ENCODE measurements at regions not wholly inside any gene's neighbourhood (a gene's known extent, or its start where the extent isn't known, plus 50 kb on each side); places are given as distances from the start of the nearest gene placed in this dataset.
"Not testable (repeated sequence)": the region's sequence is repeated elsewhere in the genome, so short reads cannot be mapped to it uniquely, and the experiment has no call there.

DNA sequence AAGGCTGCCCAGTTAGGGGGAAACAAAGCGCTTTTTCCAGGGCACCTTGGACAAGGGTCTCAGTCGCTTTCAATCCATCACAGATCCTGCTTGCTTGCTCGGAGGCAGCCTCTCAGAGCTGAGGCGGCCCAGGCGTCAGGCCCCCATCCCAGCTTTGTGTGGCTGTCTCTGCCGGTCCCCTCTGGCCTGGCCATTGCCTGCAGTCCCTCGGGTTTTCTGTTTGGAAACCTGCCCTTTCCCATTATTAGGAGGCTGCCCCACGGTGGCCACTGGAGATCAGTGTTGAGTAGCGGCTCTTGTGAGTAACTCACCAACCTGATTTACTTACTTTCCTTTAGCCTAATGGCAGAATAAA is 216.1 kb downstream of the GLRX3 start:
- no peak for DNase-seq

DNA sequence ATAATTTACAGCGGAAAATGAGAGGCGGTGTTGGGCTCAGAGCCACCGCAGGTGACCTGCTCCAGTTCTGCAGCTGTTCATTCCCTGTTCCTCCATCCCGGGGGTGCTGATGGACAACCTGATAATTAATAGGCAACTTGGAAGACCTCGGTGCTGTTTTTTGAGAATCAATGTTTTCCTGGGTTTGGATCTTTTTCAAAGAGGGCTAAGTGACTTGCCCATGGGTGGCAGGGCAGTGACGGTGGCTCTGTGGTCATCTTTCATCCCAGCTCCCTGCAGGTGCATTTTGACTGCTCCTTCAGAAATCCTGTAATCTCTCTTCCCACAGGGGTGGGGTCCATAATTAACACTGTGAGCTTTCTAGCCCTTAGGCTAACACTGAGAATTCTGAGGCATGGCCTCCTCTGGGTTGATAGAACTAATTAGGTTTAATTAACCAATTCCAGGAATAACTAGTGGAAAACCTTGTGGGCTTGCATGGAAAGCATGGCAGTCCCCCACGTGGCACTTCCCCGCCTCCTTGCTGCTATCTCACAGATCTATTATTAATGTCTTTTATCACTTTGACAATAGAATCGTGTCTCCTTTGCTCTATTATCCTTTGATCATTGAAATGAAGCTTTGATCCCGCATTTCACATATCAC is 217.9 kb downstream of the GLRX3 start:
- no peak for DNase-seq

DNA sequence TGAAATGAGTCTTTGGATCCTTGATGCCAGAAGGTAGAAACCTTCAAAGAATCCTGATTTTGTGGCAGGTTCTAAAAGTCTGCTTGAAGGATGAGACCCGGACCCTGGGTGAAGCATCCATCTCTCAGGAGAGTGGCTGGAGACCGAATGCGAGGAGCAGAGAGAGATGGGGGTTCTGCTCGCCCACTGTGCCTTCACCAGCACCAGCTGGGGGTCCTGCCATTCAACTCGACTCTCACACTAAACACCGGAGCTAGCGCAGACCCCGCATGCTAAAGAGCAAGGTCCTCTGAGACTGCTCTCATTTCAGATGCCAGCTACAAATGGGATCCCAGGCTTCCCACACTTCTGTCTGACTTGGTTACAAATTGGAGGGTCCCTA is 218.4 kb downstream of the GLRX3 start:
- DNase-seq: no peak

DNA sequence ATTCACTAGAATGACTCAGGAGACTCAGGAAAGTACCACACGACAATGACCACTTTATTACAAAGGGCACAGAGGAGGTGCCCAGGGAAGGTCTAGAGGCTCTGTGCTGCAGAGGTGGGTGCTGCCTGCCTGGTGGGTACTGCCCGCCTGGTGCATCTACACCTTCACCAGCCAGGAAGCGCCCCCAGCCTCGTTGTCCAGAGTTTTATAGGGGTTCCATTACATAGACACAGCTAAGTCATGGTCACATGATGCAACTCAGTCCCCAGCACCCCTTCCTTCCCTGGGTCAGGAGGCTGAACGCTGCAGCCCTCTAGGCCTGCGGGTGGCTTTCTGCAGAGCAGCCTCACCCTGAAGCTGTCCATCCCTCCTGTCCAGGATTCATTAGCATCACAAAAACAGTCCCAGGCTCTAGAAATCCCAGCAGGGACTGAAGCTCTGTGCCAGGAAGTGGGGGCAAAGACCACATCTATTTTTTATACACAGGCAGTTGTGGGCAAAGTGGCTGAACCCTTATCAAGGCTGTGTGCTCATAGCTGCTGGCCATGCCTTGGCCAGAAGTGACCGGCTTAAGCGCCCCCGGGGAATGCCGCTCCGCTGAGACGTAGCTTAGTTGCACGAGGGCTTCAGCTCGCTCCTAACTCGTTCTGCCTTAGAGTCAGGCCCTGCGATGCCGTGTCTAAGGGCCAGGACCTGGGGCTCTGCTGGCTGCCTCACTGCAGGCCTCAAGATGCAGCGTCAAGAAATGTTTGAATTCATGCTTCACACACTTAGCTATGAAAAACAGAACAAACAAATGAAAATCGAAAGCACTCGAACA is 219.0 kb downstream of the GLRX3 start:
- no peak for DNase-seq

DNA sequence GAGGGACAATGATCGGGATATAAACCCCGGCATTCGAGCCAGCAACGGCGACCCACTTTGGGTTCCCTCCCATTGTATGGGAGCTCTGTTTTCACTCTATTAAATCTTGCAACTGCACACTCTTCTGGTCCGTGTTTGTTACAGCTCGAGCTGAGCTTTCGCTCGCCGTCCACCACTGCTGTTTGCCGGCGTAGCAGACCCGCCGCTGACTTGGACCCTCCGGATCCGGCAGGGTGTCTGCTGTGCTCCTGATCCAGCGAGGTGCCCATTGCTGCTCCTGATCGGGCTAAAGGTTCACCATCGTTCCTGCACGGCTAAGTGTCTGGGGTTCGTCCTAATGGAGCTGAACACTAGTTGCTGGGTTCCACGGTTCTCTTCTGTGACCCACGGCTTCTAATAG is 220.2 kb downstream of the GLRX3 start:
- not testable (repeated sequence) for DNase-seq

DNA sequence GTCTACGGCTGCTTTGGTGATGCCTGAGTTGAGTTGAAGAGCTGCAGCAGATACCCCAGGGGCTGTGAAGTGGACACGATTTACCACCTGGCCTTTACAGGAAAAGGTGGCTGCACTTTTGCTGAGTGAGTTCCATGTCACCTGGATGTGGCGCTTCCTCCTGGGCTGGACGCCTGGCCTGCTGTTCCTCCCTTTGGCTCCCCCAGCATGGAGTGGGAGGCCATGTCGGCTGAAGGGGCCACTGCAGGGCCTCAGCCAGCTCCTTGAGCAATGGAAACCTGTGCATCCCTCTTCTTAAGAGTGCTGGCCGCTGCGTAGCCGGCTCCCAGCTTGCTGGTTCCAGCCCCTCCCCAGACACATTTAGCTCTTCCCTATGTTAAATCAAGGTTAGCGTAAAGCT is 221.0 kb downstream of the GLRX3 start:
- no peak for DNase-seq

DNA sequence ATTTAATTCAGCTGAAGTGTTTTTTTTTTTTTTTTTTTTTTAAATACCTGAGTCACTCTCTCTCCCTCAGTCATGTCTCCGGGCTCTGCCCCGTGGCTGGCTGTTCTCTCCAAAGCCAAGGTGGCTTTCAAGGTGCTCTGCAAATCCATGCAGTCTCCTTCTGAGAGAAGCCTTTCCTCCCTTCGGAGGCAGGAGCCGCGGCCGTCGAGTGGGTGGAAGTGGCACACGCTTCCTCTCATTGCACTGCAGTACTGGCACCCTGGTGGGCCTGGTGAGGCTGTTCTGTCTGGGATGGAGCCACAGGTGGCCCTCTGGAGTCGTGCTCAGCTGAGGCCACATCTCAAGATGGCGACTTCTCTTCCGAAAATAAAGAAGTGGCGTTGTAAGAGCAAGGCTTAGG is 221.8 kb downstream of the GLRX3 start:
- DNase-seq: no peak

DNA sequence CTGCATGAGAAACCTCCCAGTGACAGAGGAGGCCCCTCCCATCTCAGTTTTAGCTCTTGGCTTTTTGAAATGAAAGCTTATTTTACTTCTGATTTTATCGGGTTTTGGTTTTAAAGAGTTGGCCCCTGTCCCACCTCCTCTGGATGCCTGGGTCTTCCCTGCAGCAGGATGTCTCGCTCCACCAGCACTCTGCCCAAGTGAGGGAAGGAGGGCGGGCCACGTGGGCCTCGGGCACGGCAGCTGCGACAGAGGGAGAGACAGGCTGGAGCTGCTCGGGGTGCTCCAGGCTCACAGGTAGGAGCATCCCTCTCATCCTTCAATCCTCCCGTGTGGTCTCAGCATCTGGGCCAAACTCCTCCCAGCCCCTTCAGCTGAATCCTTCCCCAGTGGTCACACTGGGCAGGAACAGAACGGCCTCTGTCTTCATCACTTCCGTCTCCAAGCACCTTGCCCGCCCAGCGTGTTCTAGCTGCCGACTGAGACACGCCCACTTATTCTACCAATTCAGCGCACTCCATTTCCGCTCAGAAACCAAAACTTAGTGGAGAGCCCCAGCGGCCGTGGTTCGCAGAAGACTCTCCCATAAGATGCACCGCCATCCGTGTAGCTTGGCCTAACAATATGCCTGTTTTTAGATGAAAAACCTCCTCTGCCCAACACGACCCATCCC is 222.9 kb downstream of the GLRX3 start:
- no peak for DNase-seq

DNA sequence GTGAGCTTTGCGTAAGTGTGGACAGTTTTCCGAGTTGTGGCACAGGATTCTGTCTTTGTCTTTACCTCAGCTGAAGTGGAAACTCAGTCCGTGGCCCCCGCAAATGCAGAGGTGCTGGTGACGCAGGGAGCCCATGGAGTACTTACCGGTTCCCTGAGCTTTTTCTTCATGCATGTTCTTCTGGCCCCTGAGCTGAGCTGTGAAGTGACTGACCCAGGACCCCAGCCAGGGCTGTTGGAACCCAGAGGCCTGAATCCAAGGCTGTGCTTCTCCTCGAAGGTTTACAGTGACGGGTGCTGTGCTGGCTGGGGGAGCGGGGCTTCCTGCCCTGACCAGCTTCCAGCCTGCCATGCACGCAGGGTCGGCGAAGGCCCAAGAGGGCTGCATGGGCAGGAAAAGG is 223.5 kb downstream of the GLRX3 start:
- DNase-seq: no peak

DNA sequence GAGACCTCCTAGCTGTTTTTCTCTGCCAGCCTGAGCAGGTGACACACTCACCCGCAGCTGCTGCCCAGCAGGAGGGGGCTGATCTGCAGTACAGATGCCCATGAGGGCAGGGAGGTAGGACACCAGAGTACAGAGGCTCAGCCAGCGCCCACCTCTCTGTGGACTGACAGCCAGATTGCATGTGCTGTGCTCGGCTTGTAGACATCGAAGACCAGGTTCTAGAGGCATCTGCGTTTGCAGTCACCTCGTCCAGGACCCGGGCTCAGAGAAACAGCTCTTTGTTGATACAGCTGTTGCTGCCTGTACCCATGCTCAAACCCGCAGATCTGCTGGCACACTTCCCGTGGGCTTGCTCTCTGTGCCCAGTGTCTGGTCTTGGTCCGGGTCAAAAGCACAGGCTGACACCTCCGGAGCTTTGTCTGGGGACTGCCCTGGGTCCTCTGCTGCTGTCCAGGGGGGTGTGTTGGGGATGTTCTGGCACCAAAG is 224.7 kb downstream of the GLRX3 start:
- DNase-seq: no peak

DNA sequence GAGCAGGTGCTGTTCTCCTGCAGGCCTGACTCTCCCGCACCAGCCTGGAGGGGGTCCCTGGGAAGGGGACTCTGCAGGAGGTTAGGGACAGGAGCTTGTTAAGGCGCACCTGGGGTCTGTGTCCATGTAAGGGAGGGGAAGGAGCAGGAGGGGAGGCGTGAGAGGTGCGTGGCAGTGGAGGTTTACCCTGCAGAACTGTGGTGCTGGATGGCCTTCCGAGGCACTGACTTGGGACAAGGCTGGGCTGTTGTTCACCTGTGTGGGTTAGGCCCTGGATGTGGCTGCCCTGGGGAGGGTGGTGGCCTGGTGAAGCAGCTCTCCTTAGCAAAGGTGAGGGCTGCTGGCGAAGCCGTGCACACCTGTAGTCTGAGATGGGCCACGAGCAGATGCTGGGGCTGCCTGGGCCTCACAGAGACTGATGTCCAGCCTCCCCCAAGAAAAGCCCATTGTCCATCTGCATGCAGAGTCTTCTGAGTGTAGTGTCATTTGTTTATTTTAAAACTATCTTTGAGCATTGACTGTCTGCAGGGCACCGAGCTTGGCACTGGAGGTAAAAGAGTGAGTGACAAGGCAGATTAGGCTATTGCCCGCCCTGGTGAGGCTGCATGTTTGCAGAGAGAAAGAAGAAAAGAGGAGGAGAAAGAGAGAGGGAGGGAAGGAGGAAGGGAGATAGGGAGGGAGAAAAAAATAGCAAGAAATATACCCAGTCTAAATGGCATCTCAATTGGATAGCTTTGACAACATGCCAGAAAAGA is 225.3 kb downstream of the GLRX3 start:
- no peak for DNase-seq

DNA sequence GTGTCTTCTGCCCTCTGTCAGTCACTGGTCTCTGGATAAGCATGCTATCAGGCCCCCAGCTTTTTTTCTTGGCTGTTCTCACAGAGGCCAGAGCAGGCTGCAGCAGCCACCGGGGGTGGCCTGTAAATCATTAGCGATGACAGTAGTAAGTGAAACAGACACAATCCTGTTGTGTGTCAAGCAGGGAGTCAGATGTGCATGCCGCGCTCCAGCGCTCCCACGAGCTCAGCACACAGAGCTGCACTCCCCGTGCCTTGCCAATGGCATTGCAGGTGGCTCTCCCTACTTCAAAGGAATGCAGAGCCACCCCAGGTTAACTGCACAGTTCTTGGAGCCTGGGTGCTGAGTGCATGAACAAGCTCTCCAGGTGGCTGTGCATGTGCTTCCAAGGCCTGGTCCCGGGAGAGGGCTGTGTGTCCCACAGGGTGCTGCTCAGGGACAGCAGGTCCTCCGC is 226.1 kb downstream of the GLRX3 start:
- no peak for DNase-seq

DNA sequence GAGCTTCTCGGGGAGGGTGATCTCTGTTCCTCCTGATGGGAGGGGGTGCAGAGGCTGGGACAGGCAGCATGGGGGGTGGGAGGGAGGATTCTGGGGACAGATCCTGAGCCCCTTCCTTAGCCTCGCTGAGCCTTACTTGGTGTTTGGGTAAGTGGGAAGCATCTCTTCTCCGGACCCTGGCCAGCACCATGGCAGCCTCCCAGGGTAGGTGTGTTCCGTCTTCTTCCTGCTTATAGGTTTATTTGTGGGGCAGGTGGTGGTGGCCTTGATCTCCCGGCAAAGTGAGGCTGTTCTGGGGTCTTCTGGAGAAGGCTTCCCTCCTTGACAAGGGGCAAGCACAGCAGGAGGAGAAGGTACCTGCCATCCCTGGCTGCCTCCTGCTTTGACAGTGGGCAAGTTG is 226.9 kb downstream of the GLRX3 start:
- DNase-seq: no peak

DNA sequence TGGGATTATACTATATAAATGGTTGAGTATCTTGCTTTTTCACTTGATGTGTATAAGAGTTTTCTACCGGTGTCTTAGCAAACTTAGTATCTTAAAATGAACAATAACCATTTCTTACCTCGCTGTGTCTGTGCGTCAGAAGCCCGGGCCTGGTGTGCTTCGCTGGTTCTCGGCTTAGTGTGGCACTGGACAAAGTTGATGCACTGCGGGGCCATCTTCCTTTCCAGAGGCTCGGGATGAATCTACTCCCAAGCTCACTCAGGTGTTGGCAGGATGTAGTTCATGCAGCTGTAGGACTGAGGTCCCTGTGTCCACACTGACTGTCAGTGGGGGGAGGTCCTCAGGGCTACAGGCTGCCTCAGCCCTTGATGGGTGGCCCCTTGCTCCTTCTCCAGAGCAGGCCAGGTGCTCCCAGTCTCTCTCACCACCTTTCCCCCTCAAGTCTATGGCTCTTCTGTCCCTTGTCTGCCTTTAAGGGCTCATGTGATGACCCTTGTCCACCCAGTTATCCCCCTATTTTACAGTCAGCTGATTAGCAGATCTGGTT is 227.8 kb downstream of the GLRX3 start:
- DNase-seq: no peak

DNA sequence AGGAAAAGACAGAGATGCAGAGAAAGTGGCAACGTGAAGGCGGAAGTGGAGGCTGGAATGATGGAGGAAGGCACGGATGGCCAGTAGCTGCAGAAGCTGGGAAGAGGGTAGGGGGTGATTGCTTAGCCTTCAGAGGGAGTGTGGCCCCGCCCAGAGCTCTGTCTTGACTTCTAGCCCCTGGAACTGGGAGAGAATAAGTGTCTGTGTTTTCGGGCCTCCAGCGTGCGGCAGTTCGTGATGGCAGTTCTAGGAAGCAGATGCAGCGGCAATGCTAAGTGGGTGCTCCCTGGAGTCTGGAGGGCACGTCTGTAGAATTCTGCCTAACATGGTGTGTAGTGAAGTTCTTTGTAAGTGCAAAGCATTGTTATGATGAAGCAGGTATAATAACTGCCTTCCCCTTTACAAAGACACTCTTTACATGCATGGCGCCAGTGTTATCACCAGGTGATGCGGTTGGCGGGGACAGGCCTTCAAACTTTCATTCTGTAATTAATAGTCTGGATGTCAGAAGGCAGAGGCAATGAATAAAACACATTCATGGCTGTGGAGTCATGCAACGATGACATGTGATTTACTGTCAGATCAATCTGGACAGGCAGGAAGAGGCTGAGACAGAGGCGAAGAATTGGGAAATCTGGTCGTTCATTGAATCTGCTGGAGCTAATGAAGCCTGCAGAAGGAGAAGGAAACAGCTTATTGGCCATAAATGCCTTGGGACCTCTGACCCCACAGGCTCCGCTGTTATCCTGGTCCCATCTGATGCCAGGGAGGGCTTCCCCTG is 228.6 kb downstream of the GLRX3 start:
- no peak for DNase-seq

DNA sequence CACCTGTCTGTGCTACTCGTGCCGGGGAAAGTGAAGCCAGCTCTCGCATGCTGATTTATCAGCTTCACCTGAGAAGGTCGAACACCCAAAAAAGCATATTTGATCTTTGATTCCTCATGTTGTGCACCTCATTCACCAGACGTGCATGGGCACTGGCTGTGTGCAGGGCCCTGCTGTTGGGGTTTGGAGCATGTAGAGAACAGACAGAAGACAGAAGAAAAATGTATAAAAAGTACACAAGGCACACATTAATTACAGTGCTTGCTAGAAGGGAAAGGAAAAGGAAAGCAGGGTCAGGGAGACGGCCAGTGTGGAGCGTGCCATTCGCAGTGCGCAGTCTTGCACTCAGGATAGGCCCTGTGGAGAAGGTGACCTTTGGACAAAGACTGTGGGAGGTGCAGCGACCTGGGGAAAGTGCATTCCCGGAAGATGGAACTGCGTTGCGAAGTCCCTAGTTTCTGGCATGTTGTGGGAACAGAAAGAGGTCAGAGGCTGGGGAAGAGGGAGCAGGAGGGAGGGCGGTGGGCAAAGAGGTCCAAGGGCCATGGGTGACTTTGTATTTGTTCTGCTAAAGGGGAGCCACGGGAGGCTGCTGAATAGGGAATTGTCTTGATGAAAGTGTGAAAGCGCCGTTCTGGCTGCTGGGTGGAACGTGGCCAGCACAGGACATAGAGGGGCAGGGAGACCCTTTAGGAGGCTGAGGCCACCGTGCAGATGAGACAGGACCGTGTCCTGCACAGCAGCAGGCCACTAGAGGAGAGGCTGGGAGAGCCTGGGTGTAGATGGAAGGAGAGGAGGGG is 232.8 kb downstream of the GLRX3 start:
- DNase-seq: no peak

DNA sequence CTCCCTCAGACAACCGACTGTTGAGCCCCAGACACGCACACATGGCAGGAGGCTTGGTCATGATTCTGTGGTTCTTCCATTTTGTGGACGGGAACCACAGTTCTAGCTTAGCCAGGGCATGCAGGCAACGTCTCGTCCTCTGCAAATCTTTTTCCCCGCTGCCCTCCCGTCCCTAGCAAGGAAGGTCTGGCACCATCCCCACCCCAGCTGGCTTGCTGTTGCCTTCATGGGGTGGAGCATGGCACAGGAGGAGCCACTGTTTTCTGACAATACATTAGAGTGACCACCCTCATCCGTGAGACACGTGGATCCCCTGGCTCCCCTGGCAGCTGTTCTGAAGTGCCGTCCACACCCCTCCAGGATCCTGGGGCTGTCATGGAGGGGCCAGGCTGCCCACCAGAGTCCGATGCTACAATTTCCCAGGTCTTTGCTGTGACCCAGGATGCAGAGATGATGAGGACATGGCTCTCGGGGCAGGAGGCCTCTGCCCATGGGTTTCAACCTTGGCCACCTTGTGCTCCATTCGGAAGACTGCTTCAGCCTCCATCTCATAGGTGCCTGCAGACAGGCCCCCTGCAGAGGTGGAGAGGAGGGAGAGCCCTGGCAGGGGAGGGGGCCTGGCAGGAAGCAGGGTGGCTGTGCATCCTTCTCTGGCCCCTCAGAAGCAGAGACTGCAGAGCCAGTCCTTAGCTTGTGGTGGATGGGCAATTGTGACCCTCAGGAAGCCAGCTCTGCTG is 233.6 kb downstream of the GLRX3 start:
- no peak for DNase-seq

DNA sequence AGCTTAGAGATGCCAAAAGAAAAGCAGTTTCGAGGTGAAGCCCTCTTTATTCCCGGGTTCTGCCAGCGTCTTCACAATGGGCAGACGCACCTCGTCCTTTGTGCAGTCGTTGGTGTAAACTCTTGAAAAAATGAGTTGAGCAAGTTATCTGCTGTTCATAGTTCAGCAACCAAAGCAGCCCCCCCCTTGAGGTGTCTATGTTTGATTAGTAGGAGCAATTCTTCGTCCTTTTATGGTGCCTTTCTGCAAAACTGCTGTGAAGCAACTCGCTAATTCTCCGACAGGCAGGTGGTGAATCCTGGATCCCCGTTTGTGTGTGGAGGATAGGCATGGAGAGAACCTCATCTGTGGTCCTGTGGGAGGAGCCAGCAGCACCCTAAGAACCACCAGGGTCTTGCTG is 234.5 kb downstream of the GLRX3 start:
- no peak for DNase-seq

DNA sequence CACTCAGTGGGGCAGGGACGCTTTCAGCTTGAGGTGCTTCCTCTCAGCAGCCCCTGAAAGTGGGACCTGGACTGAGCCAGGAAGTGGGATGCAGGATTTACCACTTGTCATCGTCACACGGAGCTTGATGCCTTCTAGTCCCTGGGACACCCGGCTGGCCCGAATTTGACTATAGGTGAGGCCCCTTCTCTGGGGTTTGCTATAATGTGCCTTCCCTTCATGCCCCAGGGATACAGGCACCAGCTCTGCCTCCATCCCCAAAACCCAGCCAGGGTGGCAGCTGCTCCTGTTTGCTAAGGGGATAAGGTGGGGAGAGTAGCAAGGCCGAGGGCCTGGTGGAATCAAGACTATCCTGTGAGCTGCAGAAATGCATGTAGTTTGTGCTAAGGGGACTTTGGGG is 235.0 kb downstream of the GLRX3 start:
- no peak for DNase-seq

DNA sequence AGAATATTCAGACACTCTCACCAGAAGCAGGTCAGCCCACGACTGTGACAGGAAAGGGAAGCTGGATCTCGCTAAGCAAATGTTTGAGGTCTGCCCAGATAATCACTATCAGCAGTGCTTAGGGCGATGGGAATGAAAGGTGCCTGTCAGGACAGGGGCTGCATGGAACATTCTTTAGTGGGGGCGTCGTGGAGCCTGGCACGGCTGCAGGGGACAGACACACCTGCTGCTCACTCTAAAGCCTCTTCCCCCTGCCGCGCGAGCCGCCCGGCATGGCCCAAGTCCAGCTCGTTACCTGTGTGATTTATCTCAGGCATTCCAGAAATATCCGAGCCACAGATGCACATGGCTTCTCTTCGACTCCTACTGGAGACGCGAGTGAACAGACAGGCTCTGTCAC is 235.5 kb downstream of the GLRX3 start:
- no peak for DNase-seq

DNA sequence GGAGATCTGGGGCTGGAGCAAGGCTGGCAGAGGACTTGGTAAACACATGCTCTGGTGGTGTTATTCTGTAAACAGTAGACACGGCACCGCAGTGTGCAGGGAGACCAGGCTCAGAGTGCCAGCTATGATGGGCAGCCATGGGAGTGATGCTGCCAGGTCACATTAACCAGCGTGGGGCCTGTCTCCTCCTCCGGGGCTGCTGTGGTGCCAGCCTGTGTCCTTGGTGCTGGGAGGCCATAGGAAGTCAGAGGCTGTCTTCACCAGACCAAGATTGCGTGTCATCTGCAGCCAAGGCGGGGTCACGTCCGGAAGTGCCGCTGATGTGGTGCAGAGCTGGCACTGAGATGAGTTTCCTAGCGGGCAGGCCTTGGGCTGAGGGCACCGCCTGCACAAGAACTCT is 236.0 kb downstream of the GLRX3 start:
- DNase-seq: no peak

All from DMS 273 treated with DMSO at 0.1 percent for 48 hours (cell line).